Karpas-422 (cell line): ENCODE measurements at regions not wholly inside any gene's neighbourhood (a gene's known extent, or its start where the extent isn't known, plus 50 kb on each side); places are given as distances from the start of the nearest gene placed in this dataset.

Source experiments
- DNase-seq: peaks from one replicate; pipeline ENCODE4 v3.0.0-alpha.2; 2015
- H2AFZ ChIP-seq: fragments of 200-600 bp; sonication (generic); 2 replicates; pipeline ENCODE4 v1.6.1; 2014; ENCODE audit warnings: antibody characterized with exemption, low read length, mixed read lengths
- H3K27ac ChIP-seq: fragments of 200-600 bp; sonication (generic); 2 replicates; pipeline ENCODE4 v1.5.1; 2014; ENCODE audit warnings: mild to moderate bottlenecking, low read length, moderate library complexity
- H3K27me3 ChIP-seq: fragments of 200-600 bp; sonication (generic); 2 replicates; pipeline ENCODE4 v1.6.1; 2014; ENCODE audit warnings: low read length, mixed read lengths
- H3K36me3 ChIP-seq: fragments of 200-600 bp; sonication (generic); 2 replicates; pipeline ENCODE4 v1.6.1; 2014; ENCODE audit warnings: low read length, mixed read lengths; ENCODE audit not compliant: insufficient read depth
- H3K4me1 ChIP-seq: fragments of 200-600 bp; sonication (generic); 2 replicates; pipeline ENCODE4 v1.6.1; 2014; ENCODE audit warnings: mild to moderate bottlenecking, low read length, mixed read lengths
- H3K4me2 ChIP-seq: fragments of 200-600 bp; sonication (generic); 2 replicates; pipeline ENCODE4 v1.6.1; 2014; ENCODE audit warnings: low read length, low read depth, mild to moderate bottlenecking; ENCODE audit not compliant: poor library complexity, severe bottlenecking
- H3K4me3 ChIP-seq: fragments of 200-600 bp; sonication (generic); 2 replicates; pipeline ENCODE4 v1.5.1; 2014; ENCODE audit warnings: mild to moderate bottlenecking, antibody characterized with exemption, low read length, mixed read lengths
- H3K79me2 ChIP-seq: fragments of 200-600 bp; sonication (generic); 2 replicates; pipeline ENCODE4 v1.6.1; 2014; ENCODE audit warnings: mild to moderate bottlenecking, low read length, mixed read lengths
- H3K9ac ChIP-seq: fragments of 200-600 bp; sonication (generic); 2 replicates; pipeline ENCODE4 v1.6.0; 2014; ENCODE audit warnings: low read length
- H3K9me2 ChIP-seq: fragments of 200-600 bp; sonication (generic), shearing (Covaris generic); replicated peaks from 2 replicates; pipeline ENCODE4 v1.6.0; 2014; ENCODE audit warnings: mild to moderate bottlenecking, low read length, moderate library complexity; ENCODE audit not compliant: insufficient read depth
- H3K9me3 ChIP-seq: fragments of 300-700, 200-600 bp; sonication (generic); 2 replicates; pipeline ENCODE4 v1.6.1; 2014; ENCODE audit warnings: low read length, mixed read lengths
- H4K20me1 ChIP-seq: fragments of 200-600 bp; sonication (generic); 2 replicates; pipeline ENCODE4 v1.6.1; 2014; ENCODE audit warnings: mild to moderate bottlenecking, antibody characterized with exemption, low read length, low read depth; ENCODE audit not compliant: insufficient read depth

DNA sequence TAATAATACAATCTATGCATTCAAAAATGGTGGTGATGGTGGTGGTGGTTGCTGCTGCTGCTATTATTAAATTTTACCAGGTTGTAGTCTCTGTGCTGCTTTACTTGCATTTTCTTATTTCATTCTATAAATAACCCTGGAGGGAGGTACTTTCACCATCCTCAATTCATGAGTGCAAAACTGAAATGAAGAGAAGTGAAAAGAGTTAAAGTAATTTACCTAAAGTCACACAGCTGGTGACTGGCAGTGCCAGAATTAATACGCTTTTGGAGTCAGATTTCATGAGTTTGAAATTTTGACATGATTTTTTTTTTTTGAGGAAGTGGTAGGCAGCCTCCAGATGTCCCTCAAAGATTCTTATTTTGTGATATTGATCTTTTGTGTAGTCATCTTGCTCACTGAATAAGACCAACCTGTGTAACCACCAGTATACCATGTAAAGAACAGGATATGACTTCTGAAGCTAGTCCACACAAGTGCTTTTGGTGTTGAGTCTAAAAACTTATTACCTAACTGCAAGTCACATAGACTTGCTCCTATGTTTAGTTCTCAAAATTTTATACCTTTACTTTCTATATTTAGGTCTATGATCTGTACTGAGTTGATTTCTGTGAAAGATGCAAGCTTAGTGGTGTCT is 218.8 kb downstream of the ZWINT start:
- Histone ChIP-seq H2AFZ (no peak overlapping the region), H3K4me2 (peak overlapping the region; percentile 8), H3K9ac (no peak overlapping the region), H3K27me3 (no peaks in the 10 kb centered on the region), H3K4me1 (peaks cover 14% of the 10 kb centered on the region), H3K4me3 (no peak overlapping the region), H3K79me2 (no peaks in the 10 kb centered on the region), H3K9me3 (peaks cover 12% of the 10 kb centered on the region; the same call in 1 of the 2 replicates), H3K36me3 (no peaks in the 10 kb centered on the region), H3K9me2 (no peaks in the 10 kb centered on the region), H3K27ac (peak overlapping the region; percentile 72), H4K20me1 (no peaks in the 10 kb centered on the region)
- peak; percentile 47 for DNase-seq

- Histone ChIP-seq H3K9me2 (no peaks in the 10 kb centered on the region), H3K4me3 (no peak overlapping the region), H3K4me1 (peaks cover 14% of the 10 kb centered on the region), H3K27ac (no peak overlapping the region), H3K36me3 (no peaks in the 10 kb centered on the region), H3K9ac (no peak overlapping the region), H3K27me3 (no peaks in the 10 kb centered on the region), H3K4me2 (no peak overlapping the region), H2AFZ (no peak overlapping the region), H4K20me1 (no peaks in the 10 kb centered on the region), H3K9me3 (peaks cover 3% of the 10 kb centered on the region; the same call in 1 of the 2 replicates), H3K79me2 (no peaks in the 10 kb centered on the region)
- no peak for DNase-seq
Measured at GRCh38 chr10:56139405-56139804, 221.7 kb downstream of the ZWINT start.

- Histone ChIP-seq H3K9me2 (no peaks in the 10 kb centered on the region), H3K4me3 (no peak overlapping the region), H3K27me3 (no peaks in the 10 kb centered on the region), H4K20me1 (no peaks in the 10 kb centered on the region), H3K9ac (no peak overlapping the region), H2AFZ (no peak overlapping the region), H3K79me2 (no peaks in the 10 kb centered on the region), H3K4me1 (no peaks in the 10 kb centered on the region), H3K36me3 (no peaks in the 10 kb centered on the region), H3K27ac (no peak overlapping the region), H3K9me3 (peaks cover 3% of the 10 kb centered on the region; the same call in 1 of the 2 replicates), H3K4me2 (no peak overlapping the region)
- no peak for DNase-seq
Measured at GRCh38 chr10:56135828-56136227, 225.2 kb downstream of the ZWINT start.

DNA sequence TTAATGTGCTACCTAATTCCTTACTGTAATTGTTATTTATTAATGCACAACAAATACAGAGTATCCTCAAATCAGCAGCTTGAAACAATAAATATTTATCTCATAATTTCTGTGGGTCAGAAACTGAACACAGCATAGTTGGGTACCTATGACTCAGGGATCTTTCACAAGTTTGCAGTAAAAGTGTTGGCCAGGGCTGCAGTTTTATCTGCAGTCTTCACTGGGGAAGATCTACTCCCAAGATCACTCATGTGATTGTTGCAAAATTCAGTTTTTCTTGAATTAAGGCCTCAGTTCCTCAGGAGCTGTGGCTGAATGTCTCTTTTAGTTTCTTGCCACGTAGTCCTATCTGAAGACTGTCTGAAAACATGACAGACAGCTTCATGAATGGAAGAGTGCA is 237.8 kb downstream of the ZWINT start:
- no peaks in the 10 kb centered on the region for H3K79me2 ChIP-seq
- peaks cover 22% of the 10 kb centered on the region for H3K9me3 ChIP-seq
- no peak overlapping the region for H3K4me3 ChIP-seq
- no peak overlapping the region for H3K4me2 ChIP-seq
- no peaks in the 10 kb centered on the region for H3K4me1 ChIP-seq
- no peak overlapping the region for H2AFZ ChIP-seq
- no peaks in the 10 kb centered on the region for H3K27me3 ChIP-seq
- H3K36me3 ChIP-seq: no peaks in the 10 kb centered on the region
- DNase-seq: no peak
- no peaks in the 10 kb centered on the region for H3K9me2 ChIP-seq
- H3K27ac ChIP-seq: no peak overlapping the region
- H4K20me1 ChIP-seq: no peaks in the 10 kb centered on the region
- H3K9ac ChIP-seq: no peak overlapping the region

DNA sequence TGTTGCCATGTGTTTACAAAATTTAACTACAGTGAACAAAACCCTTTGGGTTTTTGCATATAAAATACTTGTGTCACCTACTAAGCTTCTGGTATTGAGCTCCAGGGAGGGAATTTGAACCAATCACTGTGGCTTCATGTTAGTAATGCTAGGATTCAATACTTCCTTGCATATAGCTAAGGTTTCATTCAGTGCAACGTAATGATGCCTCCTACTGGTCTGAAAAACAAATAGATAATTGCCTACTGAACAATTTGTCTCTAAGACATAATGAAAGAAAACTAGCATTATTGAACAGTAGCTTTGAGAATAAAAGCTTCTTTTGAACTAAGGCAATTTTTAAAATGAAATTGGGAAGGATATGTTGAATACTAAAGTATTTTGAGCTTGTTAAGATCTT is 244.4 kb downstream of the ZWINT start:
- Histone ChIP-seq H3K27ac (no peak overlapping the region), H3K9me3 (peaks cover 36% of the 10 kb centered on the region), H3K36me3 (no peaks in the 10 kb centered on the region), H3K4me2 (no peak overlapping the region), H3K9me2 (no peaks in the 10 kb centered on the region), H3K4me1 (no peaks in the 10 kb centered on the region), H3K79me2 (no peaks in the 10 kb centered on the region), H4K20me1 (no peaks in the 10 kb centered on the region), H3K27me3 (no peaks in the 10 kb centered on the region), H3K9ac (no peak overlapping the region), H2AFZ (no peak overlapping the region), H3K4me3 (no peak overlapping the region)
- DNase-seq: no peak

GRCh38 chr10:56109454-56109853 is 251.6 kb downstream of the ZWINT start:
- no peaks in the 10 kb centered on the region for H3K9me2 ChIP-seq
- no peak overlapping the region for H3K9ac ChIP-seq
- H3K9me3 ChIP-seq: peaks cover 37% of the 10 kb centered on the region
- no peaks in the 10 kb centered on the region for H3K36me3 ChIP-seq
- DNase-seq: no peak
- no peak overlapping the region for H3K4me3 ChIP-seq
- no peaks in the 10 kb centered on the region for H3K4me1 ChIP-seq
- H2AFZ ChIP-seq: no peak overlapping the region
- no peaks in the 10 kb centered on the region for H4K20me1 ChIP-seq
- no peak overlapping the region for H3K27ac ChIP-seq
- no peaks in the 10 kb centered on the region for H3K27me3 ChIP-seq
- no peak overlapping the region for H3K4me2 ChIP-seq
- H3K79me2 ChIP-seq: no peaks in the 10 kb centered on the region

- Histone ChIP-seq H3K79me2 (no peaks in the 10 kb centered on the region), H3K36me3 (no peaks in the 10 kb centered on the region), H3K27ac (no peak overlapping the region), H3K4me1 (no peaks in the 10 kb centered on the region), H2AFZ (no peak overlapping the region), H3K4me3 (no peak overlapping the region), H3K9me3 (peaks cover 34% of the 10 kb centered on the region), H3K9me2 (no peaks in the 10 kb centered on the region), H4K20me1 (no peaks in the 10 kb centered on the region), H3K9ac (no peak overlapping the region), H3K4me2 (no peak overlapping the region), H3K27me3 (no peaks in the 10 kb centered on the region)
- DNase-seq: no peak
Measured at GRCh38 chr10:56104923-56105322, 256.1 kb downstream of the ZWINT start.

DNA sequence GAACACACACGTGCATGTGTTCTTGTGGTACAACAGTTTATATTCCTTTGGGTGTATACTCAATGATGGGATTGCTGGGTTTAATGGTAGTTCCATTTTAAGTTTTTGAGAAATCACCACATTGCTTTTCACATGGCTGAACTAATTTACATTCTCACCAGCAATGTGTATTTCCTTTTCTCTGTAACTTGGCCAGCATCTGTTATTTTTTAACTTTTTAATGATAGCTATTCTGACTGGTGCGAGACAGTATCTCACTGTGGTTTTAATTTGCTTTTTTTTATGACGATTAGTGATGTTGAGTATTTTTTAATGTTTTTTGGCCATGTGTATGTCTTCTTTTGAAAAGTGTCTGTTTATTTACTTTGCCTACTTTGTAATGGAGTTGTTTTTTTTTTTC is 256.6 kb downstream of the ZWINT start:
- Histone ChIP-seq H3K36me3 (no peaks in the 10 kb centered on the region), H3K4me3 (no peak overlapping the region)

DNA sequence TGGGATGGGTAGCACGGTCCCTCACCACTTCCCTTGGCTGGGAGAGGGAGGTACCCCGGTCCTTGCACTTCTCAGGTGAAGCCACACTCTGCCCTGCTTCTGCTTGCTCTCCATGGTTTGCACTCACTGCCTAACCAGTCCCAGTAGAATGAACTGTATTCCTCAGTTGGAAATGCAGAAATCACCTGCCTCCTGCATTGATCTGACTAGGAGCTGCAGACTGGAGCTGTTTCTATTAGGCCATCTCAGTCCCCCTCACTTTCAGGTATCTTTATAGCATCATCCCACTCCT is 264.9 kb downstream of the ZWINT start:
- H2AFZ ChIP-seq: no peak overlapping the region
- no peaks in the 10 kb centered on the region for H3K9me2 ChIP-seq
- H3K27ac ChIP-seq: no peak overlapping the region
- no peaks in the 10 kb centered on the region for H4K20me1 ChIP-seq
- H3K36me3 ChIP-seq: no peaks in the 10 kb centered on the region; the same call in 1 of the 2 replicates
- H3K4me1 ChIP-seq: no peaks in the 10 kb centered on the region
- H3K9me3 ChIP-seq: peaks cover 20% of the 10 kb centered on the region
- H3K27me3 ChIP-seq: no peaks in the 10 kb centered on the region
- H3K4me3 ChIP-seq: no peak overlapping the region
- no peak overlapping the region for H3K9ac ChIP-seq
- DNase-seq: no peak
- no peaks in the 10 kb centered on the region for H3K79me2 ChIP-seq
- no peak overlapping the region for H3K4me2 ChIP-seq

More for the DNA sequence above, 256.6 kb downstream of the ZWINT start:
- Histone ChIP-seq H3K27me3 (no peaks in the 10 kb centered on the region), H4K20me1 (no peaks in the 10 kb centered on the region), H3K4me1 (no peaks in the 10 kb centered on the region), H2AFZ (no peak overlapping the region), H3K9me3 (peaks cover 34% of the 10 kb centered on the region), H3K27ac (no peak overlapping the region), H3K79me2 (no peaks in the 10 kb centered on the region), H3K9me2 (no peaks in the 10 kb centered on the region), H3K4me2 (no peak overlapping the region), H3K9ac (no peak overlapping the region)
- DNase-seq: no peak
